ENCODE measurements at regions not wholly inside any gene's neighbourhood (a gene's known extent, or its start where the extent isn't known, plus 50 kb on each side); places are given as distances from the start of the nearest gene placed in this dataset.

DNA sequence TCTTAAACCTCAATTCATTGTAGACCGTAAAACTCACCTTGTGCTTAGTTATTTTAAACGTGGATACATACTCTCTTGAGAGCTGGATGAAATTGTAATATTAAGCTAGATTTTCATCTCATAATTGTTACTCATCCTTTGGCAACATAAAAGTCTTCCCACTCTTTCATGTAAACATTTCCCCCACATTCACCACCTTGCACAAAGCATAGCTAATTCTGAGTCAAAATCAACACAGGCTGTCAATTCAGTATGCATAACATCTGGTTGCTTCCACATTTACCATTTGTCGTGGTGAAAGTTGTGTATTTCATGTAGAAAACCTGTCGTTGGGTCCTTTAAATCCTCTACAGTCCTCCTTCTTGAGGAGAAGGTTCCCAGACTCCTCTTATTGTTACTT, 524.6 kb downstream of the OTOL1 start:
- no peak for DNase-seq

DNA sequence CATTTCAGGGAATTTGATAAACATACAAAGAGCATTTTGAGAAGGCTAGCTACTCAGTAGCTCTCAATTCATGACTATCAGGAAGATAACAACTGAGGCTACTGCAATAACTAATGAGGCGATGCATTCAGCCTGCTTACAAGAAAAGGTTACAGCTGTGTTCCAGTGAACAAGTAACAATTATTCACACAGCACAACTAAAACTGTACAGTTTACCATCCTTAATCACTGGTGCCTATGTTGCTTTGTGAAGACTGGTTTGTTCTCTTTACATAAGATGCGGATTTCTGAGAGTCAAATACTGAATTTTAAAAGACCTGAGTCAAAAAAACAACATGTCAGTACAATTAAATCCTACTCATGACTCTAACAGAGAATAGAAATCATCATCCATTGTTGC, 526.3 kb downstream of the OTOL1 start:
- no peak for DNase-seq

DNA sequence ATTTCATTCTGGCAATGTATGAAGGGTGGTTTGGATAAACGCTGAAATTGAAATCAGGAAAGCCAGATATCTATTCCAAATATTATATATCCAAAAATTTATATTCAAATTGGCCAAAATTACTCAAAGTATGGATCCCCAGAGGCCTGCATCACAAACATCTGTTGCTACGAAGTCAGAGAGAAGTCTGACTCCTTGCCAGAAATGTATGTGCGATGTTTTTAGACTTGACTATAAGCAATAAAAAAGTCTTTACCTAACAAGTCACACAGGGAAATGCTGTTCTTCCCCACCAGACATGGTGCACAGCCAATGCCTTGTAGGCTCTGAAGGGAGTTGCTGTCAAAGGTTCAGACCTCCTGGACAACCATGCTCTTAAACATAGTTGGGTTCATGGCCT, 533.1 kb downstream of the OTOL1 start:
- no peak for DNase-seq

DNA sequence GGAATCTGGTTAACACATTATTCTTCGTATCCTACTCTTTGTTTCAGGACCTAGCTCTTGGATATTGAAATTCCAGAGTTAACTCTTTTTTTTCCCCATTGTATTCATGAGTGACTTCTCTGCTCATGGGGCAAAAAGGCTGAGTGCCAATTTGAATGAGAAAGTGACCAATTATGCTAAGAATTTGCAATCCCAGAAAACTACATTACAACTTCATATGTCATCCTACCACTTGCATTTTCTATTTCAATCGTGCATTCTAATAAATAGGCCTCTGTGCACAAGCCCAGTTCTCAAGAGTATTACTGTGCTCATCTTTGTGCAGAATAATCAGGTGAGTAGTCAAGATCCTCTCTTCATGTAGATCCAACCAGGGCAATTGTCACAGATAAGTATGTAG, 537.8 kb downstream of the OTOL1 start:
- DNase-seq = no peak

DNA sequence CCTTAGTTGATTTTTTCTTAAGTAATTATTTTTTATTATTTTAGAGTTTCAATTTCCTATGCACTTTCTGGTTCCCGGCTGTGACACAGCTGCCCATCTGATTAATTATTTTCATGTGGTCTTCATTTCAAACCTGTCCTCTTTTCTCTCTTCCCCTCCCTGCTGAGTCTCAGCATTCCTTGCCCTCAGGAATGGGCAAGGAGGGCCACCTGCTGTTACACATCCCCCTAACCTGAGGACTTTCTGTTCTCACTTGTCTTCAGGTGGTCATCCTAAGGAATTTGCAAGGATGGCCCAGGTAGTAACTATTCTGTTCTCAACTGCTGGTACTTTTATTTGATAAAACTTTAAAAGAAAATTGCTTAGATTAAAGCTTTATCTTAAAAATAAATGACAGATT, 545.0 kb downstream of the OTOL1 start:
- no peak for DNase-seq

DNA sequence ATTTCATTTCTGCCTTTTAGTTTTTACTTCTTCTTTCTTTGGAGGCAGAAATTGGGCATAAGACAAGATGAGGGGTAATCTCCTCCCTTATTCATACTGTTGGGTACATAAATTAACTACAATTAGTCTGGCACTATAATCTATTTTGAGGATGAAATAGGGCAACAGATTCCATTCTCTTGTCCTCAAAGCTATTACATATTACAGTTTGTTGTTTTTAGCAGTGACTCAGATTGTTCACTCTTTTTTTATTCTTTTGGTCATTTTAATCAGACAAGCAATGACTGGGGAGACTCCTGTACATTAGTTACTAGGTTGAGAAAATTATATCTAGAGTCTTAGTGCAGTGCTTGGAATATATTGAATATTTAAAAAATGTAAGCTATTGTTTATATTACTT, 556.0 kb downstream of the OTOL1 start:
- DNase-seq = no peak

DNA sequence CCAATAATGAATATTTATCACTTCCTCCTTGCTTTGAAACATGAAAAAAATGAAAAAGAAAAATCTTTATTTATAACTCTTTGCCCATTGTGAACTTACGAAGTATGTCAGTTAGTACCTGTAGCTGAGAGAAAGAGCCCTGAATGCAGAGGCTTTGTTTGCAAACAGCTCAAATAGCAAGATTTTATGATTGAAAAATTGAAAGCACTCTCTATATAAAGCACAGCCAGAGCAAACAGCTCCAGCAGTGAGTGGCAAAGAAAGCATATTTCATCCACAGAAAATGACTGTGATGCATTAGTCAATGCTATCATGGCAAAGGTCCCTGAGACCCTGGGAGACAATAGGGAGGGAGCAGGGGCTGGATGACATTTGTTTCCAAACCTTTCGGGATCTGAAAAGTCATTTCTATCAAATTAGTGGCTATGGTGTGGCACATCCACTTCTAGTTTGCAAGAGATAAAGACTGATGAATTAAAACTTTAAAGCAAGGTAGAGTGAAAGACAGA, 576.1 kb downstream of the OTOL1 start:
- DNase-seq = no peak

DNA sequence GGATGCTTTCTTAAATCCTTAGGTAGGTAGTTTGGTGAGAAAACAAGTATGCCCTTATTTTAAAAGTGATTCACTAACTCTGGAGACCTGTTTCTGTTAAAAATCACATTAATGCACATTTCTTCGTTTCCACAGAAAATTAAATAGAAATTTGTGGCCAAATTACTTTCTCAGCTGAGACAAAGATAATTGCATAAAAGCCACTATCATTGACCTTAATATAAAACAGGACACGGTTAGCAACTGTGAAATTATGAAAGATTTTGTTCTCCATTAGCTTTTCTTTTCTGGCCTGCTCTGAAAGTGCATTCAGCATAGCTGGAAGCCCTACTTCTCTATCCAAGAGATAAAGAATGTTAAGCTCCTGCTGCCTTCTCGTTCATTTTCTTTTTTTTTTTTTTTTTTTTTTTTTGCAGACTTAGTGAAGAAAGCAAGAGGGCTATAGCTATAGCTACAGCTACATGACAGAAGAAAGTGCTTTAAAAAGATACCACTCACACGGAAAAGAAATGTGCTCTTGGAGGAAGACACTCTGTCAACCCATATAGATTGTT, 576.9 kb downstream of the OTOL1 start:
- DNase-seq = no peak

DNA sequence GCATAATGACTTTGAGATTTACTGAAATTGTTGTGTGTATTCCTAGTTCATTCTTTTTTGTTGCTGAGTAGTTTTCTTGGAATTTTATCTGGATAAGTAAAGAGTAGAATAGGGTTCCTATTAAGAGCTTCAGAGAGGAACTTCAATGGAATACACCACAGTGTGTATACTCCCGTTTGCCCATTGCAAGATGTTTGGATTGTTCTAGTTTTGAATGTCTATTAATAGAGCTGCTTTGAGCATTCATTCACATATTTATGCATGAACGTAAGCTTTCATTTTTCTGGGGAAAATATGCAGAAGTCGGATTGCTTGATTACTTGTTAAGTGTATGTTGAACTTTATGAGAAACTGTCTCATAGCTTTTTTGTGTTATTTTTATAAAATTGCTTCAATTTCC, 580.5 kb downstream of the OTOL1 start:
- DNase-seq = no peak

DNA sequence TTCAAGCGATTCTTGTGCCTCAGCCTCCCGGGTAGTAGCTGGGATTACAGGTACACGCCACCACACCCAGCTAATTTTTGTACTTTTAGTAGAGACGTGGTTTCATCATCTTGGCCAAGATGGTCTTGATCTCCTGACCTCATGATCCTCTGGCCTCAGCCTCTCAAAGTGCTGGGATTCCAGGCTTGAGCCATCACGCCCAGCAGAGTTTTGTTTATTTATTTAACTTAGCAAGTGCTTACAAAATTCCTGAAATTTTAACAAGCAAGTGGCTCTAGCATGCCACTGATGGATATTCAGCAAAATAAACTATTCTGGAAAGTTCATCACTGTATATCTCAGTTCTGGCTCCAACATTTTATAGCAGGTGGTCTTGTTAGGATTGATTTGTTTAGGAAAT, 585.9 kb downstream of the OTOL1 start:
- DNase-seq = no peak

DNA sequence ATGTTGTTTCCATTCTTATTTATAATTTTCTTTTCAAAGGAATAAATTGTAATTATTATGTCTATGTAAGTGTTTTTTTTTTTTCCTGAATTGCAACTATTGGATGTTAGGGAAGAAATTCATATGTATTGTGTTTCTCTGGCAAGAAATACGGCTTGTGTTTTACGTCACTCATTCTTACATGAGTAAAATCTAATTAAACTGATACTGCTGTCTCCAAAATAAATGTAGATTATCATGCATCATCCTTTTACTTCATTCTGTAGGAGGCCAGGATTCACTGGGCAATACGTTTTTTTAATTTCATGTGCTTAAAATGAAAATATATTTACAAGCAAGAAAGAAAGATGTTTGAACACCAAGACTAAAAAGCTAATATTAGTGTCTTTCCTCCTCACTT, 590.8 kb downstream of the OTOL1 start:
- no peak for DNase-seq

DNA sequence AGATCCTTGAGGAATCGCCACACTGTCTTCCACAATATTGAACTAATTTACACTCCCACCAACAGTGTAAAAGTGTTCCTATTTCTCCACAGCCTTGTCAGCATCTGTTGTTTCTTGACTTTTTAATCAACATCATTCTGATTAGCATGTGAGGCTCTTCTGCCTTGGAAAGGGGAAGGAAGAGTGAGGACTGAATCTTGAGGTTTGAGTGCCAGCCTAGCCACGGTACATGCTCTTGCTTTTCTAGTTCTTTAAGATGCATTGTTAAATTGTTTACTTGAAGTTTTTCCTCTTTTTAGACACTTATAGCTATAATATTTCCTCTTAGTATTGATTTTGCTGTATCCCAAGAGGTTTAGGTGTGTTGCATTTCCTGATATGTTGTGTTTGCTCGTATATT, 596.1 kb downstream of the OTOL1 start:
- DNase-seq = no peak

DNA sequence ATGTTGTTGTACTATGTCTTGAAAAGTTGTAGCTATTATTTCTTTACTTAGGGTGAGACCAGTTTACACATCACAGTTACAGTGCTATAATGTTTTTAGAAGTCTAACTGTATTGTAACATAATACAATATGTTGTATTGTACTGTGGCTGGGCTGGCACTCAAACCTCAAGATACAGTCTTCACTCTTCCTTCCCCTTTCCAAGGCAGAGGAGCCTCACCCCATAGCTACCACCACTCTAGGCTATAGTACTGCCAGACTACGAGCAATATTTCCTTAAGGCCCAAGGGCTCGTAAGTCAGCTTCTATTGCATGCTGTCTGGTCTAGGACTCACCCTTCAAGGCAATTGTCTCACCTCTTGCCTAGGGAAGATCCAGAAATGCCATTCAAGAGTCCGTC, 597.7 kb downstream of the OTOL1 start:
- DNase-seq = no peak

DNA sequence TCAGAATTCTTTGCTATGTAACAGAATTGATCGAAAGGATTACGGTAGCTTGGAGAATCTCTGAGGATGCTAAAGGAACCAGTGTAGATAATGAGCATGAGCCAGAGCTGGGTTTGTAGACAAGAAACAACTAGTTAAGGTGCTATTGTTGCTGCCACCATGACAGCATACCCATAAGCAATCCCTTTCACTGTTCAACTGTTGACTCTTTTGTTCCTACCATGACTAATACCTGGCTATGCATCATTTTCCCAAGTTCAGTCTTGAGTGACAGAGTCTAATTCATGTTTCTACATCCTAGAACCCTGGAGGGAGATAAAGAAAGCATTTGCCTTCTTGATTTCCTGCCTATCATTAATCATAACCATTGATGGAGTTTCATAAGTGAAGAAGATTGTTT, 600.3 kb downstream of the OTOL1 start:
- no peak for DNase-seq

DNA sequence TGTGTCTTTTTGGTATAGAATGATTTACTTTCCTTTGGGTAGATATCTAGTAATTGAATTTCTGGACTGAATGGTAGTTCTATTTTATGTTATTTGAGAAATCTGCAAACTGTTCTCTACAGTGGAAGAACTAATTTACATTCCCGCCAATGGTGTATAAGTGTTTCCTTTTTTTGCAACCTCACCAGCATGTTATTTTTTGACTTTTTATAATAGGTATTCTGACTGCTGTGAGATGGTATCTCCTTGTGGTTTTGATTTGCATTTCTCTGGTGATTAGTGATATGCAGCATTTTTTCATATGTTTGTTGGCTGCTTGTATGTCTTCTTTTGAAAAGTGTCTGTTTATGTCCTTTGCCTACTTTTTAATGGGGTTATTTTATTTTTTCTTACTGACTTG, 607.2 kb downstream of the OTOL1 start:
- DNase-seq = no peak

DNA sequence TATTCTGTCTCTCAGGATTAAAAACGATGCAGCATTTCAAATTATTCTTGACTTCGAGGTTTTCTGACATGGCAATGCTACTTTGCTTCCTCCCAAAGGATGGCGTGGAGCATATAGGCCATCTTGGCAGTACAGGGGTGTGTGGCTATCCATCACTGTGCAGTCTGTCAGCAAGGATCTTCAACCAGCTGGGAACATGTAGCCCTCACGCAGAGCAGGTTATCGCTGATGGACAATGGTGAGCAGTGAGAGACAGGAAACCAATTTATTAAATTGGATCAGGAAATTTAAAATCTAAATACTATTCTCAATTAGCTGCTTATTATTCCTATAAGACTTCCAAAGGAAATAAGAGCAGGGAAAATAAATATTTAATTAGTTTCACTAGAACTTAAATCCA, 615.3 kb downstream of the OTOL1 start:
- DNase-seq = no peak

DNA sequence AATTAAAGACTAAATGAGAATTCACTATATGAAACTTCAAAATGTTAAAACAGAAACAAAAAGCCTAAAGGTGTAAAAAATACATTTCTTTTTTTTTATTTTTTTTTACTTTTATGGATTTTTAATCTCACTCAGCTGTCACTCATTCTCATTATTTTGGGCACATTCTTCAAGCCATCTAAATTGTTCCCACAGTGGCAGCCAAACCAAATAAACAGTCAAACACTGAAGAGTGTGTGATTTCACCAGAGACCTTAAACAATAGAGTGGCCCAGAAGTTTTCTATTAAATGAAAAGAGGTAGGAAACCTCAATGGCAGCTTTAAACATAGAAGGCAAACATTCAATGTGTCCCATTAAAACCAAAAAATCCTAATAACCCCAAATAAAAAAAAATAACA, 616.1 kb downstream of the OTOL1 start:
- no peak for DNase-seq

DNA sequence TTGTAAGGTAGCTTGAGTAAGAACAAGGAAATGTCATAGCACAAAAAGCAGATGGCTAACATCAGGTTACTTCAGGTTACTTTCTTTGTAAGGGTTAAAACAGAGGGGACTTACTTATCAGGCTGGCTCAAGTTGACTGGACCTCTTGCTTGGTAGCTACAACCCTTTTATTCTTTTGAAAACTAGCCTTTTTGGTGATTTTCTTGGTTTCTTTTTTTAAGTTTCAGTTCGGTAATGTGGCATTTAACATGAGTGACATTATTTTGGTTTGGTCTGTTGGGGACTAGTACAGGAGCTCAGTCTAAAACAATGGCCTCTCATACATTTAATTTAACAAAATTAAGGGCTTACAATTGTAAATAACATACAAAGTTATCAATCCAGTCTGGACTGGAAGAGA, 621.4 kb downstream of the OTOL1 start:
- DNase-seq = no peak

DNA sequence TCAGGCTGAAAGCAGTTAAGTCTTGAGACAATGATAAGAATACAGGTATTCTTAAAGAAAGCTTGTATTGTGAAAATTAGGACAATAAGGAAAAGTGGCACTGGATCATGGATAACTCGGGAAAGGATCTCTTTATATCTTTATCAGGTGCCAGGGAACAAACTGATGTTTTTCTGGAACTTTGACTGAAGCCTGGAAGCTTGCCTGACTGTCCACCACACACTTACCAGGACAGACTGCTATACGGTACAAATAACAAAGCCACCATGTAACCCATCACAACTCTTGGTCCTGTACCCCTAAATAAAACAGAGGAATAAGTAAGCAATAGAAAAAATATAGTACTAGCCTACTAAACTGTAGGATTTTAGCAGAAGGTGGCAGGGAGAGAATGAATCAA, 623.0 kb downstream of the OTOL1 start:
- no peak for DNase-seq

DNA sequence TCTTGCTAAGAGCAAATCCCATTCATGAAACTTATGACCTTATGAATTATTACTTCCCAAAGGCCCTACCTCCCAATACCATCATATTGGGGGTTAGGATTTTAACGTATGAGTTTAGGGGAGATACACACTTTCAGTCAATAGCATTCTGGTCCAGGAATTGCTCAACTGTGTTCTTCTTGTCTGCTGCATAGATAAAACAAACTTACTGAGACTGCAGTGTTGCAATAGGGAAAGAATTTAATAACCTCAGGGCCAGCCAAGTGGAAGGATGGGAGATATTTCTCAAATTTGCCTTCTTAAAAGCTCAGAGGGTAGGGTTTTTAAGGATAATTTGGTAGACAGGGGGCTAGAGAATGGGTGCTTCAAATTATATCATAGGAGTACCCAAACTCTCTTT, 625.8 kb downstream of the OTOL1 start:
- no peak for DNase-seq

DNA sequence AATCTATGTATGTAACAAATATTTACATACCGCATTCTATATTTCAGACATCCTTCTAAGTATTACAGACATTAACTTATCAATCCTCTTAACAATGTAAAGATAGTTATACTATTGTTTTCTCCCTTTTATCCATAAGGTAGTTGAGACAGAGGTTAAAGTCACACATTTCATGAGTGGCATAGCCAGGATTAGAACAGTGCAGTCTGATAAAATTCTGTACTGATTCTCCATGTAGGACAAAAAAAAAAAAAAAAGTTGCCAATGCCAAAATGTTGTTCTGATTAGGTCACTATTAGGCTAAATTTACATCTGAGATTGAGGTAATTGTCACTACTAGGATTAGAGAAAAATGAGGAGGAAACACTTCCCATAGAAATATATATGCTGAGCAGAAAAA, 629.2 kb downstream of the OTOL1 start:
- DNase-seq = no peak

DNA sequence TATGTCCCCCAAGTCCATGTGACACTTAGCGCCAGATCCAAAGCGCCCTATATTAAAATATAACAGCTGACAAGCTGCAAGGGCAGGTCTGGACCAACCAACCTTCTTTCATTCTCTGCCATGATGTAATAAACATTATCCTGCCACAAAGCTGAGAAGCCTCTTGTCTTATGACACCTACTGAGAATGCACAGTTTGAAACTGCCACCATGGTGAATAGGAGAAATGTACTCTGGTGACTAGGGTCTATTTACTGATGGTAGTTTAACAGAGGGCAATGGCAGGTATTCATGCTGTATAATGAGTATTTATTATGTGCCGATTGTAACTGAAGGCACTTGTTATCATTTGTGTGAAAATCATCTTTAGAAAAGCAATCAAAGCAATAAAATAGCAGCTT, 634.0 kb downstream of the OTOL1 start:
- DNase-seq = no peak

DNA sequence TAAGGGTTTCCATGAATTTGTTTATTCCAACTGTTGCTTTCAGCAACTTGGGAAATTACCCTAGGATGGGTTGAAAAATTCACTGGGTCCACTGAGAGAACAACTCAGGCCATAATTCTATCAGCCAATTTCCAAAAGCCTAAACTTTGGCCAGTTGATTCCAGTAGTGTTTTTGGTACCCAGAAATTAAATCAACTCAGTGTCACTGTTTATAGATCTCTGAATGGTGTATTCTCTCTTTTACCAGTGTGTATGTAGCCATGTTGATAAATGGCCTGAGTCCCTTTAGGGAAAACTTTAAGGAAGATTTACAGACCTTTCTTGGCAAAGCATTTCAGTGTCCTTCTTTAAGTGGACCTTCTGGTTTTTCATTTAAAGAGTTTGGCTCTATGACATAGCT, 636.4 kb downstream of the OTOL1 start:
- no peak for DNase-seq

DNA sequence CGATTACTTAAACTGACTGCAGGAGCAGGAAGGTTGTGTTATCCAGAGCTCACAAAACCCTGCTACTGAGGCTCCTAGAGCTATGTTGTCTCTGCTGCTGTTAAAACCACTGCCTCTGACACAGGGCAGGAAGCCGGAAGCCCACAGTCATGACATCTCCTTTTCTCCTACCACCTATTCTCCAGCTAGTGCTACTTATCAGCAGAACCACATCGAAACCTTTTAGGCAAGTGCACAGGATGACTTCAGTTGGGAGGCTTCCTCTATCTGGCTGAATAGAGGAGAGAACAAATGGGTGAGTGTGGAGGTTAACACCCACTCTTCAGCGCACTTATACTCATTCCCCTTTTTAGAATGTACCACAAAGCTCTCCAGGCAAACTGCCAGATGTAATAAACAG, 638.0 kb downstream of the OTOL1 start:
- peak; percentile 26 for DNase-seq

DNA sequence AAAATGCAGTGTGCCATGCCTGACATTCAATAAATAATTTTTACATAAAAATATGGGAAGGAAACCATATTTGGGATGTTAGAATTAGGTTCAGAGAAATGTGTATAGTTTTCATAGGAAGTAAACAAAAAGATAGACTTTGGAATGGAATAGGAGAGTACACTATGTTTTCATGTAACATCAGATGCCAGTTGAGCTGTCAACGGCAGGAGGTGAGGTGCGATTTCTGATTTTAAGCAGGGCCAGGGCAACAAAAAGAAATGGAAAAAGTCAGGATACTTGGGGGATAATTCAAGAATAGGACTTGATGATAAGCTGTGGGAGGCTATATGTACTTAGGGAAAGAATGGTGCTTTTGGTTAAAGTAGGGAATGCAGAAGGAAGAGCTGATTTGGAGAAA, 639.5 kb downstream of the OTOL1 start:
- no peak for DNase-seq

DNA sequence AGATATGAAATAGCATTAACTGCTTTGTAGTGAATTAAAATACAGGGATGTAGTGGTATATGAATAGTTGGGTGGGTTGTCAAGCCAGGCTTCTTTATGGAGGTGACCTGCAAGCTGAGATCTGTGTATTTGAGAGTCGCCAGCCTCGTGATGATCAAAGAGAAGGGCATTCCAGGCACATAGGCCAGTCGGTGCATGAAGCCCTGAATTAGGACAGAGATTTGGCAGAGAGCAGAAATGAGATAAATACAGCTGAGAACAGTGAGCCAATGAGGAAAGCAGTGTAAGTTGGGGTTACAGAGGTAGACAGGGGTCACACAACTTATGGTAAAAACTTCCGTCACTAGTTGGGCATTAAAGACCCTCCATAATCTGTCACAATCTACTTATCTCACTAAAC, 641.9 kb downstream of the OTOL1 start:
- DNase-seq = no peak
